ENCODE measurements at regions not wholly inside any gene's neighbourhood (a gene's known extent, or its start where the extent isn't known, plus 50 kb on each side); places are given as distances from the start of the nearest gene placed in this dataset.

- TF ChIP-seq CTCF (IDR thresholded peaks at IDR 0.05) = no peak
- no peak for TF ChIP-seq EZH2 (IDR thresholded peaks at IDR 0.05)
These were observed 149.7 kb upstream of the ZNF236 start for GRCh38 chr18:76672627-76673026.

All from neural progenitor cell (in vitro differentiated cells).